Lower lobe of right lung (tissue), 2 donors: ENCODE measurements at regions not wholly inside any gene's neighbourhood (a gene's known extent, or its start where the extent isn't known, plus 50 kb on each side); places are given as distances from the start of the nearest gene placed in this dataset.

Experiments used
- ATAC-seq, 2 donors: fragments of 200-7000 bp; cut with Tn5 transposase; one replicate each; pipeline ENCODE4 v1.9.1; 2020 to 2022; ENCODE audit warnings: mild to moderate bottlenecking in 2 of 2, moderate library complexity in 2 of 2
- DNase-seq: peaks from one replicate; pipeline ENCODE4 v3.0.0-alpha.2; 2020
- H3K27ac ChIP-seq: fragments of 200-600 bp; one replicate; pipeline ENCODE4 v1.8.0; 2022
- H3K27me3 ChIP-seq: fragments of 200-600 bp; one replicate; pipeline ENCODE4 v1.8.0; 2022; ENCODE audit warnings: low read depth
- H3K36me3 ChIP-seq: fragments of 200-600 bp; one replicate; pipeline ENCODE4 v1.8.0; 2022; ENCODE audit warnings: mild to moderate bottlenecking
- H3K4me1 ChIP-seq: fragments of 200-600 bp; one replicate; pipeline ENCODE4 v1.8.0; 2022
- H3K4me3 ChIP-seq: fragments of 200-600 bp; one replicate; pipeline ENCODE4 v1.8.0; 2022; ENCODE audit warnings: mild to moderate bottlenecking
- H3K9me3 ChIP-seq: fragments of 200-600 bp; one replicate; pipeline ENCODE4 v1.8.0; 2022
- intact Hi-C: fragments of 100-400 bp; cut with DNase I; formaldehyde crosslinking; loops from one replicate; pipeline ENCODE4 v1.11.0; 2022
- TF ChIP-seq, protein P1 (sequence below): fragments of 200-600 bp; IDR thresholded peaks from one replicate; pipeline ENCODE4 v1.8.0; 2022; ENCODE audit warnings: antibody characterized with exemption, mild to moderate bottlenecking
- donor health status: DM: no; HTN: yes; CAD: no; lungs with severe emphysema.

- Histone ChIP-seq H3K36me3 (no peaks in the 10 kb centered on the region), H3K27ac (no peak overlapping the region), H3K27me3 (no peaks in the 10 kb centered on the region), H3K4me3 (no peak overlapping the region), H3K4me1 (no peaks in the 10 kb centered on the region), H3K9me3 (no peaks in the 10 kb centered on the region)
- ATAC-seq (peak; percentile 23 to 58), DNase-seq (peak; percentile 44)
- TF ChIP-seq, protein P1, sequence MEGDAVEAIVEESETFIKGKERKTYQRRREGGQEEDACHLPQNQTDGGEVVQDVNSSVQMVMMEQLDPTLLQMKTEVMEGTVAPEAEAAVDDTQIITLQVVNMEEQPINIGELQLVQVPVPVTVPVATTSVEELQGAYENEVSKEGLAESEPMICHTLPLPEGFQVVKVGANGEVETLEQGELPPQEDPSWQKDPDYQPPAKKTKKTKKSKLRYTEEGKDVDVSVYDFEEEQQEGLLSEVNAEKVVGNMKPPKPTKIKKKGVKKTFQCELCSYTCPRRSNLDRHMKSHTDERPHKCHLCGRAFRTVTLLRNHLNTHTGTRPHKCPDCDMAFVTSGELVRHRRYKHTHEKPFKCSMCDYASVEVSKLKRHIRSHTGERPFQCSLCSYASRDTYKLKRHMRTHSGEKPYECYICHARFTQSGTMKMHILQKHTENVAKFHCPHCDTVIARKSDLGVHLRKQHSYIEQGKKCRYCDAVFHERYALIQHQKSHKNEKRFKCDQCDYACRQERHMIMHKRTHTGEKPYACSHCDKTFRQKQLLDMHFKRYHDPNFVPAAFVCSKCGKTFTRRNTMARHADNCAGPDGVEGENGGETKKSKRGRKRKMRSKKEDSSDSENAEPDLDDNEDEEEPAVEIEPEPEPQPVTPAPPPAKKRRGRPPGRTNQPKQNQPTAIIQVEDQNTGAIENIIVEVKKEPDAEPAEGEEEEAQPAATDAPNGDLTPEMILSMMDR, result no peak
- intact Hi-C loops, result no loop called here
Measured at GRCh38 chr6:68575765-68576439, 59.2 kb upstream of the ADGRB3 start.

DNA sequence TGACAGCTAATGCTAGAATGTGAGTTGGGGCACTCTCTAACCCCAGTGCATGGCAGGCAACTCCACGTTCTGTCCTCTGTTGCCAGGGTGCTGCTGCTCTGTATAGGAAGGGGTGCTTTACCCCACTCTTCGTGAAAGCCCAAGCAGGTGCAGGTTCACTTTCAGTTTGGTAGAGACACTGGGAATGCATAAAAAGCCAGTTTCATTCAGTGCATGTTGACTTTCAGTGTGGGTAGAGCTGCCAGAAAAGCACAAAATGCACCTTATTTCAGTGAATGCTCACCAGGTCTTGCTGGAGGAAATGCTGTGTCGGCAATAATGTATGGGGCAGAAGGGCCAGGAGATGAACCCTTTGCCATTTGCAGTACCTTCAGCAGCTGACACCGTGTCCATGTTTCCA is 62.1 kb upstream of the ADGRB3 start:
- TF ChIP-seq, protein P1, result no peak
- Histone ChIP-seq H3K27ac (no peak overlapping the region), H3K4me1 (no peaks in the 10 kb centered on the region), H3K9me3 (no peaks in the 10 kb centered on the region), H3K27me3 (no peaks in the 10 kb centered on the region), H3K4me3 (no peak overlapping the region), H3K36me3 (no peaks in the 10 kb centered on the region)
- DNase-seq (no peak), ATAC-seq (no peak)
- intact Hi-C loops, result no loop called here

DNA sequence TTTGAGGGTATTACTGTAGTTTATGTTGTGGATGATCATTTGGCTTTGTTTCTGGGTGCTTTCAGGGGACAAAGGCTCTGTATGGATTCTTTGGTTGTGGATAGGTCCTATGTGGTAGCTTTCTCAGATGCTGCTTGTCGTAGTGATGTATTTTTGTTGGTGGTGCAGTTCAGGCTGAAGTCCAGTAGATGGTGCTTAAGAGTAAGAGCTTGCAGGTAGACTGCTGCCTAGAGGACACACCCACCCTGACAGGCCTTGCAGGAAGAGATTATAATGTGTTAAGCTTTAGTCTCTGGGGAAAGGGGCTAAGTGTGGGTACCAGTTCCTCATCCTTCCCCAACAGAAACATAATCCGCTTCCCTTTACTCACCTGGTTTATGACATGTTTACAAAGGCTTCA is 62.6 kb upstream of the ADGRB3 start:
- H3K4me3 ChIP-seq, result no peak overlapping the region
- TF ChIP-seq, protein P1, result peak; percentile 35
- H3K9me3 ChIP-seq, result no peaks in the 10 kb centered on the region
- no peaks in the 10 kb centered on the region for H3K36me3 ChIP-seq
- ATAC-seq (peak; percentile 53 to 70), DNase-seq (no peak)
- H3K27ac ChIP-seq, result no peak overlapping the region
- H3K27me3 ChIP-seq, result no peaks in the 10 kb centered on the region
- no peaks in the 10 kb centered on the region for H3K4me1 ChIP-seq
- intact Hi-C loops, result no loop called here

GRCh38 chr6:68559716-68560115 is 75.4 kb upstream of the ADGRB3 start:
- DNase-seq (no peak), ATAC-seq (no peak)
- H3K4me1 ChIP-seq, result no peaks in the 10 kb centered on the region
- intact Hi-C loops, result no loop called here
- no peaks in the 10 kb centered on the region for H3K27me3 ChIP-seq
- TF ChIP-seq, protein P1, result no peak
- no peaks in the 10 kb centered on the region for H3K36me3 ChIP-seq
- no peak overlapping the region for H3K27ac ChIP-seq
- H3K9me3 ChIP-seq, result no peaks in the 10 kb centered on the region
- no peak overlapping the region for H3K4me3 ChIP-seq

DNA sequence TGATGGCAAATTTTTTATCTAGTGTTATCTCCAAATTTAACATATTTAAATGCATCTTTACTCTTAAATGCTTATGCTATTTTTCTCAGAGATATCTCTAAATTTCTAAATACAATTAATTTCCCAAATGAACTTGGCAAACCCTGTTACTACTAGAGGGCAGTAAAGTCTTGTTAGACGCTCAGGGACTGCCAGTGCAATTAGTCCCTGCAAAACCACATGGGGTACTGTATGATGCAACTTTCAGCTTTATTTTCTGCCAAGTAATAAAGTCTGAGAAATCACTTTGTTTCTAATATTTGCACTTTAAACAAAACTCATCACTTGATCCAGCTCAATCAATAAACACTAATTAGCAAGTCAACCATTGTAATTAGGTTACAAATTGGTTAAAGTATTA is 76.0 kb upstream of the ADGRB3 start:
- Histone ChIP-seq H3K36me3 (no peaks in the 10 kb centered on the region), H3K4me3 (no peak overlapping the region), H3K9me3 (no peaks in the 10 kb centered on the region), H3K27ac (no peak overlapping the region), H3K27me3 (no peaks in the 10 kb centered on the region), H3K4me1 (no peaks in the 10 kb centered on the region)
- intact Hi-C loops, result no loop called here
- TF ChIP-seq, protein P1, result no peak
- DNase-seq (no peak), ATAC-seq (no peak)

- H3K36me3 ChIP-seq, result no peaks in the 10 kb centered on the region
- DNase-seq, result no peak
- no peak for ATAC-seq
- TF ChIP-seq, protein P1, result no peak
- no peaks in the 10 kb centered on the region for H3K4me1 ChIP-seq
- intact Hi-C loops, result no loop called here
- no peaks in the 10 kb centered on the region for H3K27me3 ChIP-seq
- H3K27ac ChIP-seq, result no peak overlapping the region
- H3K4me3 ChIP-seq, result no peak overlapping the region
- no peaks in the 10 kb centered on the region for H3K9me3 ChIP-seq
Measured at GRCh38 chr6:68546620-68547019, 88.5 kb upstream of the ADGRB3 start.
